Thoracic aorta (tissue), 2 donors: ENCODE measurements at regions not wholly inside any gene's neighbourhood (a gene's known extent, or its start where the extent isn't known, plus 50 kb on each side); places are given as distances from the start of the nearest gene placed in this dataset.

Experiments
- ATAC-seq: fragments of 150-250 bp; one replicate; pipeline ENCODE4 v1.8.0; 2017; ENCODE audit warnings: low read depth; ENCODE audit not compliant: insufficient number of reproducible peaks, low FRiP score
- DNase-seq: peaks from one replicate; pipeline ENCODE4 v3.0.0-alpha.2; 2020; ENCODE audit warnings: low spot score
- H3K27ac ChIP-seq, 2 donors: fragments of 200-600 bp; sonication (generic); 1 replicate in 1 of 2; 2 replicates in 1 of 2; pipeline ENCODE4 v1.5.1; 2016; ENCODE audit warnings: mild to moderate bottlenecking in 2 of 2, moderate library complexity in 2 of 2
- H3K27me3 ChIP-seq: fragments of 200-600 bp; sonication (generic); replicated peaks from 2 replicates; pipeline ENCODE4 v1.6.0; 2016; ENCODE audit warnings: mild to moderate bottlenecking; ENCODE audit not compliant: insufficient read depth
- H3K36me3 ChIP-seq: fragments of 200-600 bp; sonication (generic); one replicate; pipeline ENCODE4 v1.5.1; 2016
- H3K4me1 ChIP-seq, 2 donors: fragments of 200-600 bp; sonication (generic); 1 replicate in 1 of 2; 2 replicates in 1 of 2; pipeline versions ENCODE4 v1.5.1 to v1.6.0; 2016; ENCODE audit warnings: low read depth in 2 of 2, mild to moderate bottlenecking in 1 of 2; ENCODE audit not compliant: control insufficient read depth in 1 of 2
- H3K4me3 ChIP-seq: fragments of 200-600 bp; sonication (generic); 2 replicates; pipeline ENCODE4 v1.5.1; 2016; ENCODE audit warnings: mild to moderate bottlenecking
- H3K9me3 ChIP-seq: fragments of 200-600 bp; sonication (generic); 2 replicates; pipeline ENCODE4 v1.5.1; 2016
- CTCF ChIP-seq: fragments of 200-600 bp; sonication (generic); IDR thresholded peaks from one replicate; pipeline ENCODE4 v1.5.1; 2019; ENCODE audit warnings: antibody characterized with exemption

GRCh38 chr3:7817239-7817638 lies 684.4 kb upstream of the LMCD1 start:
- Histone ChIP-seq H3K27ac (no peak overlapping the region), H3K4me3 (no peak overlapping the region), H3K27me3 (no peaks in the 10 kb centered on the region), H3K9me3 (no peaks in the 10 kb centered on the region), H3K4me1 (no peaks in the 10 kb centered on the region), H3K36me3 (no peaks in the 10 kb centered on the region)
- TF ChIP-seq CTCF: no peak
- DNase-seq (no peak), ATAC-seq (no peak)

GRCh38 chr3:7820969-7821368 lies 680.7 kb upstream of the LMCD1 start:
- Histone ChIP-seq H3K27ac (no peak overlapping the region), H3K4me1 (no peaks in the 10 kb centered on the region), H3K4me3 (no peak overlapping the region), H3K36me3 (no peaks in the 10 kb centered on the region), H3K27me3 (no peaks in the 10 kb centered on the region), H3K9me3 (peaks cover 15% of the 10 kb centered on the region)
- no peak for TF ChIP-seq CTCF
- ATAC-seq (no peak), DNase-seq (no peak)

GRCh38 chr3:7821858-7822257 lies 679.8 kb upstream of the LMCD1 start:
- H3K27me3 ChIP-seq: no peaks in the 10 kb centered on the region
- no peak for TF ChIP-seq CTCF
- no peak overlapping the region for H3K27ac ChIP-seq
- no peaks in the 10 kb centered on the region for H3K36me3 ChIP-seq
- peaks cover 15% of the 10 kb centered on the region for H3K9me3 ChIP-seq
- no peak overlapping the region for H3K4me3 ChIP-seq
- no peak for ATAC-seq
- no peak for DNase-seq
- no peaks in the 10 kb centered on the region for H3K4me1 ChIP-seq

- no peaks in the 10 kb centered on the region for H3K9me3 ChIP-seq
- no peaks in the 10 kb centered on the region for H3K27me3 ChIP-seq
- no peak for TF ChIP-seq CTCF
- H3K4me3 ChIP-seq: no peak overlapping the region
- no peaks in the 10 kb centered on the region for H3K4me1 ChIP-seq
- ATAC-seq: no peak
- no peak overlapping the region for H3K27ac ChIP-seq
- H3K36me3 ChIP-seq: no peaks in the 10 kb centered on the region
- no peak for DNase-seq
These were observed 660.2 kb upstream of the LMCD1 start for GRCh38 chr3:7841451-7841850.

GRCh38 chr3:7843441-7843840 lies 658.2 kb upstream of the LMCD1 start:
- H3K36me3 ChIP-seq: no peaks in the 10 kb centered on the region
- ATAC-seq (no peak), DNase-seq (no peak)
- no peaks in the 10 kb centered on the region for H3K27me3 ChIP-seq
- no peak overlapping the region for H3K4me3 ChIP-seq
- TF ChIP-seq CTCF: no peak
- no peaks in the 10 kb centered on the region for H3K4me1 ChIP-seq
- H3K27ac ChIP-seq: no peak overlapping the region
- H3K9me3 ChIP-seq: no peaks in the 10 kb centered on the region
